Stomach smooth muscle (tissue), 2 donors: ENCODE measurements at regions not wholly inside any gene's neighbourhood (a gene's known extent, or its start where the extent isn't known, plus 50 kb on each side); places are given as distances from the start of the nearest gene placed in this dataset.

Source experiments
- H3K27ac ChIP-seq: one replicate; pipeline ENCODE4 v1.7.0; 2013; ENCODE audit warnings: mild to moderate bottlenecking, low read length, inconsistent platforms
- H3K27me3 ChIP-seq, 2 donors: one replicate each; pipeline ENCODE4 v1.7.0; 2013; ENCODE audit warnings: low read length in 2 of 2; ENCODE audit not compliant: insufficient read depth in 2 of 2, control insufficient read depth in 1 of 2
- H3K36me3 ChIP-seq, 2 donors: one replicate each; pipeline ENCODE4 v1.7.0; 2013; ENCODE audit warnings: low read length in 2 of 2; ENCODE audit not compliant: control insufficient read depth in 2 of 2, insufficient read depth in 2 of 2
- H3K4me1 ChIP-seq: one replicate; pipeline ENCODE4 v1.7.0; 2013; ENCODE audit warnings: low read length; ENCODE audit not compliant: control insufficient read depth, insufficient read depth
- H3K4me3 ChIP-seq, 2 donors: one replicate each; pipeline ENCODE4 v1.7.0; 2013; ENCODE audit warnings: low read length in 2 of 2
- H3K9ac ChIP-seq, 2 donors: one replicate each; pipeline ENCODE4 v1.7.0; 2013; ENCODE audit warnings: low read length in 2 of 2, mild to moderate bottlenecking in 1 of 2
- H3K9me3 ChIP-seq, 2 donors: one replicate each; pipeline ENCODE4 v1.7.0; 2013; ENCODE audit warnings: low read length in 2 of 2; ENCODE audit not compliant: control insufficient read depth in 2 of 2
- donor health status: healthy.
- donor health status: Pancreatic carcinoma.

DNA sequence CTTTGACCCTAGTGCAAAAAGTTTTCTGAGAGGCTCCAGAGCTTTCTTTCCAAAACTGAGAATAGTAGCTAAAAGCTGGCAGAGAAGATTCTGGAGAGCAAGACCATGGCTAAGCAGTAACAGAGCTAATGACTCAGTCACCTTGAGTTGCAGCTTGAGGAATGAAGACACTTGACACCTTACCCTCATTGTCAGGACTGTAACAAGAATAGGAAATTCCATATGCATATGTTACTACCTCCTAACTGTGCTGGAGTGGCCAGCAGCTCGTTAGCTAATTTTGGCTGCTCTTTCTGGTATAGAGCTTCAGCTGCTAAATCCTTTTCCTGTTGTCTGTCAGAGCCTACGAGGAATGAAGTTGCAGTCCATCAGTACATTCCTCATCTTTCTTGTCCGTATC is 68.6 kb upstream of the LHCGR start:
- no peak overlapping the region for H3K27ac ChIP-seq
- no peaks in the 10 kb centered on the region for H3K27me3 ChIP-seq
- H3K36me3 ChIP-seq = no peaks in the 10 kb centered on the region
- H3K4me3 ChIP-seq = no peak overlapping the region
- H3K4me1 ChIP-seq = no peaks in the 10 kb centered on the region
- H3K9me3 ChIP-seq = no peaks in the 10 kb centered on the region
- no peak overlapping the region for H3K9ac ChIP-seq

DNA sequence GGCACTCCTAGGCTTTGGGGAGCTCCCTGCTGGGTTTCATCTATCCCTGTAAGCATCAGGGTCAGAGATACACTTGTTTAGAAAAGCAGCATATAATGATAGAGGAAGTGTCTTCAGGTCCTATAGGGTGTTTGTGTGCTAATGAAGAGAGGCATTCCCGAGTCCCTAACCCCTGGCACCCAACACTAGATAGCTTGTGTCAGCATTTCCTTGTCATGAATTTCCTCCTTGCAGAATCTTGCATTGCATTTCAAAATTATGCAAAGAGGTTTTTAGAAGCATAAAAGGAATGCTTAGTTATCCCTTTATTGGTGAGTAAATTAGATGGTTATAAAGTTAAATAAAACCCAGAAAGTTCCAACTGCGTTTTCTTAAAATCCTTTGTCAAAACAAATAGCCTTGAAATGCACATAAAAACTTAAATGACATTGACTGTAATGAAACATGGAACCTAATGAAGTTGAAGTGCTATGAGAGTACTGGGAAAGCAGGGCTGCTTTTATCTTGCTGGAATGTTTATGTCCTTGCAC is 63.7 kb upstream of the LHCGR start:
- no peak overlapping the region for H3K9ac ChIP-seq
- H3K36me3 ChIP-seq = no peaks in the 10 kb centered on the region
- no peak overlapping the region for H3K27ac ChIP-seq
- no peaks in the 10 kb centered on the region for H3K4me1 ChIP-seq
- no peaks in the 10 kb centered on the region for H3K27me3 ChIP-seq
- no peak overlapping the region for H3K4me3 ChIP-seq
- no peaks in the 10 kb centered on the region for H3K9me3 ChIP-seq

DNA sequence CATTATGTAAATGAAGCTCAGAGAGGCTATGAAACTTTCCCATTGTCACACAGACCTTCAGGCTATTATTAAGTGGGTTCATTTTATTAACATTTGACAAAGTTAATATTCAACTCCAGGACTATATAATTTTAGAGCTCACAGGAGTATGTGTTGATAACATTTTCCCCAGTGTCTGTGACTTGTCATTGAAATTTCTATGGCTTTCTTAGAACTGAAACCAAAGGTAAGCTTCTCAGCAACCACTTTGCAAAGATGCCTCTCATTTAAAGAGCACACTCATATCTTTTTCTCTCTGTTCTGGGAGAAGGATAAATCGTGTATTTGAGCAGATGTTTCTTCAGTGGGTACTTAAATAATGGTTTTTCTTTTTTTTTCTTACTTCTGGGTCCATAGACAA is 61.8 kb upstream of the LHCGR start:
- H3K9ac ChIP-seq = no peak overlapping the region
- no peak overlapping the region for H3K4me3 ChIP-seq
- H3K36me3 ChIP-seq = no peaks in the 10 kb centered on the region
- H3K4me1 ChIP-seq = no peaks in the 10 kb centered on the region
- no peaks in the 10 kb centered on the region for H3K9me3 ChIP-seq
- no peaks in the 10 kb centered on the region for H3K27me3 ChIP-seq
- H3K27ac ChIP-seq = no peak overlapping the region

DNA sequence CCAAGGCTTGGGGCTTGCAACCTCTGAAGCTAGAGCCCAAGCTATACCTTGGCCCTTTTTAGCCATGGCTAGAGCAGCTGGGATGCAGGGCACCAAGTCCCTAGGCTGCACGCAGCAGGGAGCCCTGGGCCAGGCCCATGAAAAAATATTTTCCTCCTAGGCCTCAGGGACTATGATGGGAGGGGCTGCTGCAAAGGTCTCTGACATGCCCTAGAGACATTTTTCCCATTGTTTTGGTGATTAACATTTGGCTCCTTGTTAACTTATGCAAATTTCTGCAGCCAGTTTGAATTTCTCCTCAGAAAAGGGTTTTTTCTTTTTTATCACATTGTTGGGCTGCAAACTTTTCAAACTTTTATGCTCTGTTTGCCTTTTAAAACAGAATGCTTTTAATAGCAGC is 56.9 kb upstream of the LHCGR start:
- Histone ChIP-seq H3K4me3 (no peak overlapping the region), H3K27ac (no peak overlapping the region), H3K27me3 (no peaks in the 10 kb centered on the region), H3K9me3 (no peaks in the 10 kb centered on the region), H3K4me1 (no peaks in the 10 kb centered on the region), H3K36me3 (peaks cover 0 to 2% of the 10 kb centered on the region in 2 donors), H3K9ac (no peak overlapping the region)

GRCh38 chr2:48808311-48808710 is 52.8 kb upstream of the LHCGR start:
- H3K27ac ChIP-seq = no peak overlapping the region
- H3K4me1 ChIP-seq = no peaks in the 10 kb centered on the region
- no peak overlapping the region for H3K9ac ChIP-seq
- no peaks in the 10 kb centered on the region for H3K9me3 ChIP-seq
- H3K36me3 ChIP-seq = peaks cover 0 to 2% of the 10 kb centered on the region in 2 donors
- no peak overlapping the region for H3K4me3 ChIP-seq
- no peaks in the 10 kb centered on the region for H3K27me3 ChIP-seq
